ENCODE measurements at regions not wholly inside any gene's neighbourhood (a gene's known extent, or its start where the extent isn't known, plus 50 kb on each side); places are given as distances from the start of the nearest gene placed in this dataset.
"Not testable (repeated sequence)": the region's sequence is repeated elsewhere in the genome, so short reads cannot be mapped to it uniquely, and the experiment has no call there.

GRCh38 chr5:13189532-13189931 is 755.0 kb downstream of the DNAH5 start:
- Mint-ChIP-seq H3K9me3 (no peaks in the 10 kb centered on the region), H3K36me3 (ENCODE audit: low read depth) (no peaks in the 10 kb centered on the region), H3K27ac (no peak overlapping the region), H3K4me3 (no peak overlapping the region), H3K4me1 (ENCODE audit: low read depth) (no peaks in the 10 kb centered on the region), H3K27me3 (no peaks in the 10 kb centered on the region)
- intact Hi-C loops (cut with micrococcal nuclease): no loop called here

GRCh38 chr5:13188371-13188770 is 756.1 kb downstream of the DNAH5 start:
- no peak overlapping the region for H3K27ac Mint-ChIP-seq
- H3K27me3 Mint-ChIP-seq: no peaks in the 10 kb centered on the region
- H3K4me1 Mint-ChIP-seq (ENCODE audit: low read depth): no peaks in the 10 kb centered on the region
- intact Hi-C loops (cut with micrococcal nuclease): no loop called here
- H3K36me3 Mint-ChIP-seq (ENCODE audit: low read depth): no peaks in the 10 kb centered on the region
- no peak overlapping the region for H3K4me3 Mint-ChIP-seq
- H3K9me3 Mint-ChIP-seq: no peaks in the 10 kb centered on the region

DNA sequence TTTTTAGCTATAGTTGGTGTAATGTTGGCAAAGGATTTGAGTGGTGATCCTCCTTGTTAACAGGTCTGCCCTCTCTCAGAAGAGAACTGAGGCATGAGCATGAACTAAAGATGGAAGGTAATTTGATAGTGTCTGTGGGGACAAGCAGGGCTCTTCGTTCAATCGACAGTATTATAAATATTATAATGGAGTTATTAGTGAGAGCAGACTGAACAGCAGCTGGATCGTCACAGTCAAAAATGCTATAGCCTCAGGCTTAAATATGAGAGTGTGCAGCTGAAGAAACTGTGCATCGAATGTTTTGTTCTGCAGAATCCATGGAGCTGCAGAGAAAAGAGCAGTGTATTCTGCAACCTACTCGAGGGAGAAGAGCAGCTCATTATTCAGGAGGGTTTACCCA is 757.3 kb downstream of the DNAH5 start:
- H3K36me3 Mint-ChIP-seq (ENCODE audit: low read depth): no peaks in the 10 kb centered on the region
- H3K9me3 Mint-ChIP-seq: peaks cover 12% of the 10 kb centered on the region
- intact Hi-C loops (cut with micrococcal nuclease): no loop called here
- H3K27me3 Mint-ChIP-seq: no peaks in the 10 kb centered on the region
- H3K4me3 Mint-ChIP-seq: no peak overlapping the region
- no peaks in the 10 kb centered on the region for H3K4me1 Mint-ChIP-seq (ENCODE audit: low read depth)
- H3K27ac Mint-ChIP-seq: no peak overlapping the region

DNA sequence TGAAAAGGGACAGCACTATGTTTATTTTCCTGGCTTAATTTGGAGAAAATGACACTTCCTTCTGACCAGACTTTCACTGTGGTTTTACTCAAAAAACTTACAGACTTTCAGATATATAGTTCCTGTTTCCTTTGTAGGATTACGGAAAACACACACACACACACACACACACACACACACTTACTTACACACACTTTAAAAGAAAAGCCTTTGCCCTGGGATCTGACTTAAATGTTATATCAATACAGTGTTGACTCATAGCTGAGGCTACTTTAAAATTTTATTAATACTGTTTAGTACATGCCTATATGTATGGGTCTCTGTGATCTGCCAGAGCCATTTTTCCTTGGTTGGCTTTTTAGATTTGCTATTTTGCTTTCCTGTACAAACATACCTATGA is 758.3 kb downstream of the DNAH5 start:
- Mint-ChIP-seq H3K4me1 (ENCODE audit: low read depth) (no peaks in the 10 kb centered on the region), H3K27me3 (no peaks in the 10 kb centered on the region), H3K36me3 (ENCODE audit: low read depth) (no peaks in the 10 kb centered on the region), H3K4me3 (no peak overlapping the region), H3K27ac (no peak overlapping the region), H3K9me3 (peaks cover 13% of the 10 kb centered on the region)
- intact Hi-C loops (cut with micrococcal nuclease): no loop called here

DNA sequence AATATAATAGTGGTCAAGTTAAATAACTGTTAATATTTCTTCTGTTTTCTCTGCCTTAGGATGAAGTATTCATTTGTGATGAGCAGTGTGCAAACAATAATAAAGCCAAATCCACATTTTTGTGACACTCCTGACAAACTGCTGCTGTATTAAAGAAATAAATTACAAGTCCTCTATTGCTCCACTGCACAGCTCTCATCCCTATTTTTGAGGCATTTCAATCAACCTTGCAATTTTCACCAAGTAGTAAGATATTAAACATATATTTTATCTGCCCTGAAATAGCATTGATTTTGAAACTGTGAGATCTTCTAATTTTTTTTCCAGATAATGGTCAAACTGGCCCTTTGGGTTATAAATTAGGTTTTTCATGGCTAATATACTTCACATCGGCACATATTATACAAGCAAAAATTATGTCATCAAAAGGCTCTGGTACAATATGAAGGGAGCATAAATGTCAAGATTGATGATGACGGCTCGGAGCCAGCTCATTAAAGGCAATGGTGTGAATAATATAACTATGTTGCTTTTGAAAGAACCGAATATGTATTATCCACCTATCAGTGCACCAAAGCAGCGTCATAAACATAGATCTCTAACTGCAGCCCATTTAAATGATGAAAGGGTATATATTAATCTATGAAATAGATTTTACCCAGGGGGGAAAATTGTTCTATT is 764.9 kb downstream of the DNAH5 start:
- H3K4me1 Mint-ChIP-seq (ENCODE audit: low read depth): no peaks in the 10 kb centered on the region
- intact Hi-C loops (cut with micrococcal nuclease): no loop called here

GRCh38 chr5:13143630-13144029 is 800.9 kb downstream of the DNAH5 start:
- H3K4me3 Mint-ChIP-seq: no peak overlapping the region
- no peak overlapping the region for H3K27ac Mint-ChIP-seq
- no peaks in the 10 kb centered on the region for H3K27me3 Mint-ChIP-seq
- H3K4me1 Mint-ChIP-seq (ENCODE audit: low read depth): no peaks in the 10 kb centered on the region
- peaks cover 41% of the 10 kb centered on the region for H3K9me3 Mint-ChIP-seq
- intact Hi-C loops (cut with micrococcal nuclease): no loop called here
- H3K36me3 Mint-ChIP-seq (ENCODE audit: low read depth): no peaks in the 10 kb centered on the region

More for the DNA sequence above, 764.9 kb downstream of the DNAH5 start:
- peaks cover 13% of the 10 kb centered on the region for H3K9me3 Mint-ChIP-seq
- H3K36me3 Mint-ChIP-seq (ENCODE audit: low read depth): no peaks in the 10 kb centered on the region
- H3K27ac Mint-ChIP-seq: no peak overlapping the region
- no peaks in the 10 kb centered on the region for H3K27me3 Mint-ChIP-seq
- no peak overlapping the region for H3K4me3 Mint-ChIP-seq

DNA sequence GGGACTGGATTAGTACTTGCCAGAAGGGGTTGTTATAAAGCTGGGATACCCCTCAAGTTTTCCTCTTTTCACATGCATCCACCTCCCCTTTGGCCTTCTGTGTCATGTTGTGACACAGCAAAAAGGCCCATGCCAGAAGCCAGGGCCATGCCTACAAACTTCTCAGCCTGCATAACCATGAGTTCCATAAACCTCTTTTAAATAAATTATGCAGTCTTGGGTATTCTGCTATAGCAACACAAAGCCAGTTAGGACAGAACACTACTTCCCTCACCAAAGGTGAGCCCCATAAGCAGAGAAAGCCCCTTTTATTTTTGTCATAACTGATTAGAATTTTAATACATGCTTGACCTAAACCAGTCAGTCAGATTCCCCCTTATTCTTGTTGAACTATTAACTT is 801.3 kb downstream of the DNAH5 start:
- intact Hi-C loops (cut with micrococcal nuclease): no loop called here
- H3K27ac Mint-ChIP-seq: no peak overlapping the region
- H3K4me3 Mint-ChIP-seq: no peak overlapping the region
- no peaks in the 10 kb centered on the region for H3K27me3 Mint-ChIP-seq
- H3K4me1 Mint-ChIP-seq (ENCODE audit: low read depth): no peaks in the 10 kb centered on the region
- H3K9me3 Mint-ChIP-seq: peaks cover 41% of the 10 kb centered on the region
- H3K36me3 Mint-ChIP-seq (ENCODE audit: low read depth): no peaks in the 10 kb centered on the region

DNA sequence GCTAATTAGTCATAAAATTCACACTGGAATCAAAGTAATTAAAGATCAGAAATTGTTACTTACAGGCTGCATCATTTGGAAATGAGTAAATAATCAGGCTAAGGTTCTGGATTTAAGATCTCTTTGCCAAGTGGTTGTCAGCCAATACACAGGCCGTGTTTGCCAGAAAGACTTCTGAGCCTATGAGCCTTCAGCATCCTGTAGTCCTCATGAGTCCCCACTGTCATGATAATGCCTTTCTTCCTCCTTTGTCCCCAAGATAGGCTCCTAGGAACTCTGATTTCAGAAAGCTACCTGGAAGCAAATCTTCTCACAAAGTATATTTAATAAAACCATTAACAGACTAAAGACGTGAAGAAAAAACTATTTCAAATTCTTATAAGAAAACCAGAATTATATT is 810.5 kb downstream of the DNAH5 start:
- no peak overlapping the region for H3K27ac Mint-ChIP-seq
- H3K4me3 Mint-ChIP-seq: no peak overlapping the region

GRCh38 chr5:13115476-13115875 is 829.0 kb downstream of the DNAH5 start:
- Mint-ChIP-seq H3K4me1 (ENCODE audit: low read depth) (peaks cover 5% of the 10 kb centered on the region), H3K4me3 (no peak overlapping the region), H3K36me3 (ENCODE audit: low read depth) (no peaks in the 10 kb centered on the region), H3K9me3 (no peaks in the 10 kb centered on the region), H3K27me3 (no peaks in the 10 kb centered on the region), H3K27ac (no peak overlapping the region)
- intact Hi-C loops (cut with micrococcal nuclease): no loop called here

More for the DNA sequence above, 810.5 kb downstream of the DNAH5 start:
- no peaks in the 10 kb centered on the region for H3K27me3 Mint-ChIP-seq
- no peaks in the 10 kb centered on the region for H3K36me3 Mint-ChIP-seq (ENCODE audit: low read depth)
- peaks cover 26% of the 10 kb centered on the region for H3K9me3 Mint-ChIP-seq
- intact Hi-C loops (cut with micrococcal nuclease): no loop called here
- H3K4me1 Mint-ChIP-seq (ENCODE audit: low read depth): no peaks in the 10 kb centered on the region

- Mint-ChIP-seq H3K4me1 (ENCODE audit: low read depth) (no peaks in the 10 kb centered on the region), H3K9me3 (no peaks in the 10 kb centered on the region), H3K4me3 (no peak overlapping the region), H3K27ac (no peak overlapping the region), H3K27me3 (no peaks in the 10 kb centered on the region), H3K36me3 (ENCODE audit: low read depth) (no peaks in the 10 kb centered on the region)
- intact Hi-C loops (cut with micrococcal nuclease): no loop called here
Measured at GRCh38 chr5:13108265-13108664, 836.2 kb downstream of the DNAH5 start.

DNA sequence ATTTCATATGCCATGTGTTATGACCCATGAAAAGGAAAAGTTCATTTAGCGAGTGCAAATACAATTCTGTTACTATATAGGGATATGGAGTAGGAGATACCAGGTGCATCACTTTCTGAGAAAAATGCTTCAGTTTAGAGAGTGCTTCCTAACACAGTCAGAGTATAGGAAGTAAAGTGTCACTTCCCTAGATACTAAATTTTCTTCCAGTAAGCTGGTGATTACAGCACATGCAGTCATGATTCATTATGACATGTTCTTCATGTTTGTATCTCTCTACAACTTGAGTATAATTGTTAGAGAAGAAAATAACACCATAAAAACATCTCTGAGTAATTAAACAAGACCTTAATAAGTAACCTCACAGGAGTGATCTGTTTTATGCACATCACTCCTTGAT is 837.0 kb downstream of the DNAH5 start:
- Mint-ChIP-seq H3K27ac (no peak overlapping the region), H3K9me3 (no peaks in the 10 kb centered on the region), H3K27me3 (no peaks in the 10 kb centered on the region), H3K4me1 (ENCODE audit: low read depth) (no peaks in the 10 kb centered on the region), H3K4me3 (no peak overlapping the region), H3K36me3 (ENCODE audit: low read depth) (no peaks in the 10 kb centered on the region)
- intact Hi-C loops (cut with micrococcal nuclease): no loop called here

DNA sequence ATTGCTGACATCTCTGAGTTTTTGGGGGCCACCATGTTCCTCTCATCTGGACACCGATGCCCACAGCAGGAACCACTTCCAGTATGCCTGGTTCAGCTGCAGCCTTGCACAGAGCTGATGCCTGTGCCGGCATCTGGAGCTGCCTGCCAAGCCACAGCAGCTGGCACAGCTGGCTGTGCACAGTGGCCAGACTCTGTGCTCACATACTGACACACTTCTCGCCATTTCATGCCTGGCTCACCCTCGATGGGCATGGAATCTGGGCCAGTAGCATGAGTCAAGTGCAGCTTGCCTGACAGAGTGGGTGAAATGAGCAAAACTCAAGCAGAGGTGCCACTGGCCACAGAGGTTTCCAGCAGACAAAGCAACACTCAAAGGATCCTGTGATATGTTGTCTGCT is 863.4 kb downstream of the DNAH5 start:
- Mint-ChIP-seq H3K27me3 (no peaks in the 10 kb centered on the region), H3K27ac (no peak overlapping the region), H3K9me3 (peaks cover 30% of the 10 kb centered on the region), H3K36me3 (ENCODE audit: low read depth) (no peaks in the 10 kb centered on the region), H3K4me3 (no peak overlapping the region), H3K4me1 (ENCODE audit: low read depth) (no peaks in the 10 kb centered on the region)
- intact Hi-C loops (cut with micrococcal nuclease): no loop called here

GRCh38 chr5:13072936-13073335 is 871.6 kb downstream of the DNAH5 start:
- peaks cover 59% of the 10 kb centered on the region for H3K9me3 Mint-ChIP-seq
- H3K36me3 Mint-ChIP-seq (ENCODE audit: low read depth); intact Hi-C loops (cut with micrococcal nuclease); H3K27me3 Mint-ChIP-seq; H3K4me1 Mint-ChIP-seq (ENCODE audit: low read depth); H3K27ac Mint-ChIP-seq; H3K4me3 Mint-ChIP-seq: not testable (repeated sequence)

DNA sequence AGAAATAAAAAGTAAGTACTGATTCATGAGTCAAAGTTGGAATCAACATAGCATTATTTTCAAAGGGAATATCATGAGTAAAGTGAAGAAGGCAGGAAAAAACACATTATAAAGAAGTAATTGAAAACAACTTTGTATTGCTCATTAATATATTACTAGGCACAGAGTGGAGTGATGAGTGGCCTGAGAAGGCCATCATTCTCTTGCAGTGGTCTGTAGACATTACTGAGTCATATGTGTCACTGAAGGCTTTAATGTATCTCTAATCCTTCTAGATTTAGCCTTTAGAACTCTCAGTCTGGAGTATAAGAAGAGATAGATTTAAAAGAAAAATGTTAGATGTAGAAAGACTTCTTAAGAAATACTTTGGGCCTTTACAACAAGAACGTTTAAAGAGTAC is 881.4 kb downstream of the DNAH5 start:
- no peaks in the 10 kb centered on the region for H3K4me1 Mint-ChIP-seq (ENCODE audit: low read depth)
- peaks cover 49% of the 10 kb centered on the region for H3K9me3 Mint-ChIP-seq
- no peaks in the 10 kb centered on the region for H3K36me3 Mint-ChIP-seq (ENCODE audit: low read depth)
- no peak overlapping the region for H3K27ac Mint-ChIP-seq
- no peaks in the 10 kb centered on the region for H3K27me3 Mint-ChIP-seq
- intact Hi-C loops (cut with micrococcal nuclease): no loop called here
- H3K4me3 Mint-ChIP-seq: no peak overlapping the region

- Mint-ChIP-seq H3K4me1 (ENCODE audit: low read depth) (no peaks in the 10 kb centered on the region), H3K27ac (no peak overlapping the region), H3K36me3 (ENCODE audit: low read depth) (no peaks in the 10 kb centered on the region), H3K9me3 (peaks cover 65% of the 10 kb centered on the region), H3K27me3 (no peaks in the 10 kb centered on the region), H3K4me3 (no peak overlapping the region)
- intact Hi-C loops (cut with micrococcal nuclease): no loop called here
Measured at GRCh38 chr5:13045897-13046551, 898.5 kb downstream of the DNAH5 start.
